ENCODE measurements at regions not wholly inside any gene's neighbourhood (a gene's known extent, or its start where the extent isn't known, plus 50 kb on each side); places are given as distances from the start of the nearest gene placed in this dataset.

DNA sequence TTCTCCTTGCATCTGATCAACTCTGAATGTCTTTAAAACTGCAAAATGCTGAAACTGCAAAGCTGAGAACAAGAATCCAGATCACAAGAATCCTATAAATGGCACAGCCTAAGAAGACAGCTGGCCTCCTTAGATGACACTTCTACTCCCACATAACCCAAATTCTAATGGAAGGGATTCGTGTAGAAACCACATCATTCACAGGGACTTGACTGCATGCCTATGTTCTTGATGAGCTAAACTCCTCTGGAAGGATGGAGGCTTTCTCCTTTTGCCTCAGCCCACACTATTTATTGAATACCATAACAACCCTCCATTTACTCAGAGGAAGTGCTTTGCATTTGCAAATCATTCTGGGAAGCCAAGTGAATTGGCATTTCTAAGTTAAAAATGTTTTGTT, 252.5 kb upstream of the VWC2 start:
- DNase-seq (ENCODE audit: low read depth) = no peak
- H3K4me3 ChIP-seq (ENCODE audit: control insufficient read depth, low read depth, low read length) = no peak overlapping the region
- TF ChIP-seq, protein P1, sequence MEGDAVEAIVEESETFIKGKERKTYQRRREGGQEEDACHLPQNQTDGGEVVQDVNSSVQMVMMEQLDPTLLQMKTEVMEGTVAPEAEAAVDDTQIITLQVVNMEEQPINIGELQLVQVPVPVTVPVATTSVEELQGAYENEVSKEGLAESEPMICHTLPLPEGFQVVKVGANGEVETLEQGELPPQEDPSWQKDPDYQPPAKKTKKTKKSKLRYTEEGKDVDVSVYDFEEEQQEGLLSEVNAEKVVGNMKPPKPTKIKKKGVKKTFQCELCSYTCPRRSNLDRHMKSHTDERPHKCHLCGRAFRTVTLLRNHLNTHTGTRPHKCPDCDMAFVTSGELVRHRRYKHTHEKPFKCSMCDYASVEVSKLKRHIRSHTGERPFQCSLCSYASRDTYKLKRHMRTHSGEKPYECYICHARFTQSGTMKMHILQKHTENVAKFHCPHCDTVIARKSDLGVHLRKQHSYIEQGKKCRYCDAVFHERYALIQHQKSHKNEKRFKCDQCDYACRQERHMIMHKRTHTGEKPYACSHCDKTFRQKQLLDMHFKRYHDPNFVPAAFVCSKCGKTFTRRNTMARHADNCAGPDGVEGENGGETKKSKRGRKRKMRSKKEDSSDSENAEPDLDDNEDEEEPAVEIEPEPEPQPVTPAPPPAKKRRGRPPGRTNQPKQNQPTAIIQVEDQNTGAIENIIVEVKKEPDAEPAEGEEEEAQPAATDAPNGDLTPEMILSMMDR (conservative IDR thresholded peaks at IDR 0.05; ENCODE audit: control insufficient read depth, insufficient read depth, low read depth, low read length) = no peak

DNA sequence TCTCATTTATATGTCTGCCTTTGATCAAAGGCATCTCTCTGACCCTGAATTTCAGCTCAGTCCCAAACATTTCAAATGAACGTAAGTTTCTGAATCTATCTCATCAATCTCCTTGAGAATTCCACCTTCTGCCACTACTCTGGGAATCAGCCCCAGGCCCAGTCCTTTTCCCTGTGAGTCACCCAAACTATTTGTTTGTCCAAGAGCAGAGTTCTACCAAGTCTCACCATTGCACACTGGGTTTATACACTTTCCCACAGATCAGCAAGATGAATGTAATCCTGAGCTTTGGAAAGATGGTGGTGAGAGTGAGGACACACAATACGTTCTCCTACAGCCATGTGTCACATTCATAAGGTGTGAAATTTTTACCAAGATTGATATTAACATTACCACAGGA, 251.3 kb upstream of the VWC2 start:
- TF ChIP-seq, protein P1 (conservative IDR thresholded peaks at IDR 0.05; ENCODE audit: control insufficient read depth, insufficient read depth, low read depth, low read length) = no peak

DNA sequence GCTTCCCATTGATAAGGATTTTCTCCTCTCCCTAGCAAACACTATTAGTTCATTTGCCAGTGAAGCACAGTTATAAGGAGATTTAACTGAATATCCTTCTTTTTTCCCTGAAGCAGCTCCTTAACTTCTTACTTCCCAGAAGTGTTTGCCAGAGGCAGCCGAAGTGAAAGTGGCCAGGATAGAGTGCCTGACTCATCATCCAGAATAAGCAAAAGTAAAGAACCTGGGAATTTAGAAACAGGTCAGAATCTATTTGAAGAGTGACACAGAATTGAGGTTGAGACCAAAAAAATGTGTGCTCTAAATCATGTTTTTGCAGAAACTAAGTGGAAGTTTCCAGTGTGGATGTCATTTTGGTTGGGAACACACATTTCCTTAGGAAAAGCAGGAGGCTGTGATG, 249.6 kb upstream of the VWC2 start:
- DNase-seq (ENCODE audit: low read depth) = no peak
- H3K4me3 ChIP-seq (ENCODE audit: control insufficient read depth, low read depth, low read length) = no peak overlapping the region
- TF ChIP-seq, protein P1 (conservative IDR thresholded peaks at IDR 0.05; ENCODE audit: control insufficient read depth, insufficient read depth, low read depth, low read length) = no peak

More for the DNA sequence above, 251.3 kb upstream of the VWC2 start:
- H3K4me3 ChIP-seq (ENCODE audit: control insufficient read depth, low read depth, low read length) = no peak overlapping the region
- no peak for DNase-seq (ENCODE audit: low read depth)

DNA sequence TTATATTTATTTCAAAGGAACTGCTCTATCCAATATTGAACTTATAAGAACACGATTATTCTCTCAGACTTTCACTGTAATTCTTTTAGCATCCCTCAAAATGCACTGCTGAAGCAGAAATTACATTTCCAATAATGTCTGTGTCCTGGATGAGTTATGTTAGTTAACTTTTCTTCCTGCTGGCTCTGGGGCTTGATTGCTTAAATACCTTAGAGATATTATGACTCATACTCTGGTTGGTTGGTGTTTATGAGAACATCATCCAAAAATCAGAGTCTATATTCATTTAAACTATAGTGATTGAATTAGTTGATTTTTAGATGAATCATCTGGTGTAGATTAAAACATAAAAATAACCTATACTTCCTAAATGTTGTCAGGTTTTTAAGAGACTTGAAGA, 246.3 kb upstream of the VWC2 start:
- TF ChIP-seq, protein P1 (conservative IDR thresholded peaks at IDR 0.05; ENCODE audit: control insufficient read depth, insufficient read depth, low read depth, low read length) = no peak
- H3K4me3 ChIP-seq (ENCODE audit: control insufficient read depth, low read depth, low read length) = no peak overlapping the region
- no peak for DNase-seq (ENCODE audit: low read depth)

DNA sequence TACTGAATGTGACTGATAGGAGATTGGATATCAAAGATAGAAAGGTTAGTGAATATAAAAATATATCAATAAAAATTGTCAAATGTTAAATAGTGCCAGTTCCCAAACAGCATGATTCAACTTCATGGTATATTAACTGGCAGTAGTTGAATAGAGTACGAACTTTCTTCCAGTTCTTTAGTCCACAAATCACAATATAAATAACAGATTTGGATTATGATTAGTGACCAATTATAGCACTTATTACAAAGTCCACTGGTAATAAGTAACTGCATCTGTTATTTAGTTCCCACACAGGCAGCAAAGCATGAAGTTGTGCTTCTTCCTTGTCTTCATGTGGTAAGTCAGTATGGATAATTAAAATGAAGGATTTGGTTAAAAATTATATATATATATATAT, 243.0 kb upstream of the VWC2 start:
- TF ChIP-seq, protein P1 (conservative IDR thresholded peaks at IDR 0.05; ENCODE audit: control insufficient read depth, insufficient read depth, low read depth, low read length) = no peak
- DNase-seq (ENCODE audit: low read depth) = no peak

DNA sequence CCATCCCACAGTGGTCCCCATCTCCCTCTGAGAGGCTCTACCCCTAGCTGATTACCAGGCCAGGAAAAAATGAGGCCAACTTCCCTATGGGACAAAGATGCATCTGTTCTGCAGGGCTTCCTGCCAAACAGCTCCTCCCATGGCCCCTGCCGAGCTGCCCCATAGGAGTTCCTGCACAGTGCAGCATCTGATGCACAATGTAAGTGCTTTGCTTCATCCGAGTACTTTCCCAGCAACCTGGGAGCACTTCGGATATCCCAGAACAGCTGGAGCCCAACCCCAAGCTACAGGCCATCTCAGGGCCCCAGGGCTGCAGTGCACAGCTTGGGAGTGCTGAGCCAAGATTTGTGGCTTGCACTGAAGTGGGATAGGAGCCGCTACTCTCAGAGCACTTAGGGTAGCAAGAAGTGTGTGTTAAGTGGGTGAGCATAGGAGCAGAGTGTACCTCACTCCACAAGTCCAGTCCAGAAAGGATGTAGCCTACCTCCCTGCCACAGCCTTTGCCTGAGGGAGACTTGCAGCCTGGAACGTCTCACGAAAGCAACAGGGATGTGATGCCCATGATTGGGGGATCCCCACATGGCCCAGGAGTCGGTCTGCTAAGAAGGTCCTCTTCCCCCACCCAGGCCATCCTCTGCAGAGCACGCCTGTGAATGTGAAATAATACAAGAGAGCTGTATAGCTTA, 209.6 kb upstream of the VWC2 start:
- H3K4me3 ChIP-seq (ENCODE audit: control insufficient read depth, low read depth, low read length) = no peak overlapping the region
- TF ChIP-seq, protein P1 (conservative IDR thresholded peaks at IDR 0.05; ENCODE audit: control insufficient read depth, insufficient read depth, low read depth, low read length) = no peak
- no peak for DNase-seq (ENCODE audit: low read depth)

More for the DNA sequence above, 243.0 kb upstream of the VWC2 start:
- H3K4me3 ChIP-seq (ENCODE audit: control insufficient read depth, low read depth, low read length) = no peak overlapping the region

DNA sequence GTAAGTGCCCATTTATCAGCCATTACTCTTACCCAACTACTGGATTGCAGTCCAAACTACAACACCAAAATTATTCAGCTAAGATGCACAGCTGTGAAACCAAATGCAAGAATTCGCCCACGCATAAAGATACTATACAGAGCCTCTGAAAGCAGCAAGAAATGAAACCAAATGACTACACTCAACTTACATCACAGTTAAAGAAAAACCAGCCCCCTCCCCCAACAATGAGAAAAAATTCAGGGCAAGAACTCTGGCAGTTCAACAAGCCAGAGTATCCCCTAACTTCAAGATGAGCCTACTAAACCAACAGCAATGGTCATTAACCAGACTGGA, 209.1 kb upstream of the VWC2 start:
- no peak overlapping the region for H3K4me3 ChIP-seq (ENCODE audit: control insufficient read depth, low read depth, low read length)
- DNase-seq (ENCODE audit: low read depth) = no peak
- TF ChIP-seq, protein P1 (conservative IDR thresholded peaks at IDR 0.05; ENCODE audit: control insufficient read depth, insufficient read depth, low read depth, low read length) = no peak

Measured in fibroblast of mammary gland (primary cell).